H1 (cell line): ENCODE measurements at regions not wholly inside any gene's neighbourhood (a gene's known extent, or its start where the extent isn't known, plus 50 kb on each side); places are given as distances from the start of the nearest gene placed in this dataset.

ENCODE experiments used
- BCL11A ChIP-seq, 2 experiments: IDR thresholded peaks; one replicate each; pipeline ENCODE4 v1.6.1; 2011; ENCODE audit warnings: low read depth in 2 of 2, low read length in 2 of 2, mild to moderate bottlenecking in 2 of 2
- CBX5 ChIP-seq: fragments of 300-800, 300-1000 bp; sonication (generic); IDR thresholded peaks from 2 replicates; pipeline ENCODE4 v1.7.1; 2016; ENCODE audit warnings: antibody characterized with exemption, low read length, low read depth
- CREB1 ChIP-seq: IDR thresholded peaks from 2 replicates; pipeline ENCODE4 v1.6.1; 2012; ENCODE audit warnings: inconsistent platforms
- EP300 ChIP-seq, 2 experiments: IDR thresholded peaks; 1 replicate in 1 of 2; 2 replicates in 1 of 2; pipeline ENCODE4 v1.6.1; 2011 to 2012; ENCODE audit warnings: low read depth in 2 of 2, low read length in 2 of 2, mild to moderate bottlenecking in 2 of 2, borderline replicate concordance in 1 of 2, inconsistent platforms in 1 of 2, moderate library complexity in 1 of 2
- NANOG ChIP-seq: IDR thresholded peaks from 2 replicates; pipeline ENCODE4 v1.6.1; 2011; ENCODE audit warnings: low read length, low read depth, mild to moderate bottlenecking, inconsistent platforms; ENCODE audit not compliant: insufficient read depth, poor library complexity, severe bottlenecking
- RAD21 ChIP-seq, 2 experiments: IDR thresholded peaks in 1 of 2; conservative IDR thresholded peaks in 1 of 2; 2 replicates each; pipeline ENCODE4 v1.6.1; 2011; ENCODE audit warnings: low read depth in 2 of 2, low read length in 2 of 2, improper control_type of control experiment in 1 of 2, inconsistent platforms in 1 of 2, mild to moderate bottlenecking in 1 of 2, moderate library complexity in 1 of 2
- RBBP5 ChIP-seq: IDR thresholded peaks from 2 replicates; pipeline ENCODE4 v1.7.1; 2012; ENCODE audit warnings: low read depth, mild to moderate bottlenecking, inconsistent platforms, low read length, moderate library complexity, borderline replicate concordance
- SP2 ChIP-seq: IDR thresholded peaks from 2 replicates; pipeline ENCODE4 v1.6.1; 2012; ENCODE audit warnings: mild to moderate bottlenecking, low read length, inconsistent platforms
- YY1 ChIP-seq: IDR thresholded peaks from 2 replicates; pipeline ENCODE4 v1.6.1; 2011; ENCODE audit warnings: low read depth, mild to moderate bottlenecking, low read length
- TF ChIP-seq, protein P1 (sequence below): IDR thresholded peaks from 2 replicates; pipeline ENCODE4 v1.6.1; 2012; ENCODE audit warnings: inconsistent platforms
- TF ChIP-seq, protein P2 (sequence below): fragments of 300-600 bp; sonication (generic); IDR thresholded peaks from 2 replicates; pipeline ENCODE4 v1.7.1; 2012; ENCODE audit warnings: low read length, moderate library complexity, mild to moderate bottlenecking, inconsistent platforms; ENCODE audit not compliant: insufficient replicate concordance

DNA sequence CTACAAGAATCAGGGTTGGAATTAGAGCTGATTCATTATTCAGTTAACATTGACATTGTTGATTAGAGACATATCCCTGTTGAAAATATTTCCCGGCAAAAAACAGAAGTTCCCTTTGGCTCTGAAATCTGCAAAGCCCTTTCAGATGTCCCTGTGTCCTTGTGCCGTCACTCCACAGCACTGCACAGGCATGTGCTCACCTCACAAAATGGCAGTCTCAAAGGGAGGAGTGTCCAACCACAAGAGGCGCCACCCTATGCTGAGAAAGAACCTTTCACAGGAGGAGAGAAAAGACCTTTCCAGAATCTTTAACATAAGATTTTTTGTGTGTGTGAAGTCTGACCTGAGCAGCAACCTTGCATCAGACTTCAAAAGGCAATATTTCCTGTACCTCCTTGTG is 112.8 kb upstream of the PRSS3 start (continued):
- TF ChIP-seq BCL11A (IDR thresholded peaks at IDR 0.05; ENCODE audit: low read depth in 2 of 2, low read length in 2 of 2) (no peak), NANOG (no peak), EP300 (IDR thresholded peaks at IDR 0.05; ENCODE audit: borderline replicate concordance in 1 of 2, low read depth in 2 of 2, low read length in 2 of 2) (no peak), CBX5 (no peak), SP2 (no peak), RBBP5 (no peak), YY1 (peak; percentile 46; the same call in 1 of the 2 replicates), CREB1 (no peak), RAD21 (IDR thresholded peaks at IDR 0.05 in 1 of 2, conservative IDR thresholded peaks at IDR 0.05 in 1 of 2; ENCODE audit: low read depth in 2 of 2, low read length in 2 of 2) (no peak)
- TF ChIP-seq, protein P1, sequence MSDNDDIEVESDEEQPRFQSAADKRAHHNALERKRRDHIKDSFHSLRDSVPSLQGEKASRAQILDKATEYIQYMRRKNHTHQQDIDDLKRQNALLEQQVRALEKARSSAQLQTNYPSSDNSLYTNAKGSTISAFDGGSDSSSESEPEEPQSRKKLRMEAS, result peak; percentile 17; the same call in 1 of the 2 replicates
- TF ChIP-seq, protein P2, sequence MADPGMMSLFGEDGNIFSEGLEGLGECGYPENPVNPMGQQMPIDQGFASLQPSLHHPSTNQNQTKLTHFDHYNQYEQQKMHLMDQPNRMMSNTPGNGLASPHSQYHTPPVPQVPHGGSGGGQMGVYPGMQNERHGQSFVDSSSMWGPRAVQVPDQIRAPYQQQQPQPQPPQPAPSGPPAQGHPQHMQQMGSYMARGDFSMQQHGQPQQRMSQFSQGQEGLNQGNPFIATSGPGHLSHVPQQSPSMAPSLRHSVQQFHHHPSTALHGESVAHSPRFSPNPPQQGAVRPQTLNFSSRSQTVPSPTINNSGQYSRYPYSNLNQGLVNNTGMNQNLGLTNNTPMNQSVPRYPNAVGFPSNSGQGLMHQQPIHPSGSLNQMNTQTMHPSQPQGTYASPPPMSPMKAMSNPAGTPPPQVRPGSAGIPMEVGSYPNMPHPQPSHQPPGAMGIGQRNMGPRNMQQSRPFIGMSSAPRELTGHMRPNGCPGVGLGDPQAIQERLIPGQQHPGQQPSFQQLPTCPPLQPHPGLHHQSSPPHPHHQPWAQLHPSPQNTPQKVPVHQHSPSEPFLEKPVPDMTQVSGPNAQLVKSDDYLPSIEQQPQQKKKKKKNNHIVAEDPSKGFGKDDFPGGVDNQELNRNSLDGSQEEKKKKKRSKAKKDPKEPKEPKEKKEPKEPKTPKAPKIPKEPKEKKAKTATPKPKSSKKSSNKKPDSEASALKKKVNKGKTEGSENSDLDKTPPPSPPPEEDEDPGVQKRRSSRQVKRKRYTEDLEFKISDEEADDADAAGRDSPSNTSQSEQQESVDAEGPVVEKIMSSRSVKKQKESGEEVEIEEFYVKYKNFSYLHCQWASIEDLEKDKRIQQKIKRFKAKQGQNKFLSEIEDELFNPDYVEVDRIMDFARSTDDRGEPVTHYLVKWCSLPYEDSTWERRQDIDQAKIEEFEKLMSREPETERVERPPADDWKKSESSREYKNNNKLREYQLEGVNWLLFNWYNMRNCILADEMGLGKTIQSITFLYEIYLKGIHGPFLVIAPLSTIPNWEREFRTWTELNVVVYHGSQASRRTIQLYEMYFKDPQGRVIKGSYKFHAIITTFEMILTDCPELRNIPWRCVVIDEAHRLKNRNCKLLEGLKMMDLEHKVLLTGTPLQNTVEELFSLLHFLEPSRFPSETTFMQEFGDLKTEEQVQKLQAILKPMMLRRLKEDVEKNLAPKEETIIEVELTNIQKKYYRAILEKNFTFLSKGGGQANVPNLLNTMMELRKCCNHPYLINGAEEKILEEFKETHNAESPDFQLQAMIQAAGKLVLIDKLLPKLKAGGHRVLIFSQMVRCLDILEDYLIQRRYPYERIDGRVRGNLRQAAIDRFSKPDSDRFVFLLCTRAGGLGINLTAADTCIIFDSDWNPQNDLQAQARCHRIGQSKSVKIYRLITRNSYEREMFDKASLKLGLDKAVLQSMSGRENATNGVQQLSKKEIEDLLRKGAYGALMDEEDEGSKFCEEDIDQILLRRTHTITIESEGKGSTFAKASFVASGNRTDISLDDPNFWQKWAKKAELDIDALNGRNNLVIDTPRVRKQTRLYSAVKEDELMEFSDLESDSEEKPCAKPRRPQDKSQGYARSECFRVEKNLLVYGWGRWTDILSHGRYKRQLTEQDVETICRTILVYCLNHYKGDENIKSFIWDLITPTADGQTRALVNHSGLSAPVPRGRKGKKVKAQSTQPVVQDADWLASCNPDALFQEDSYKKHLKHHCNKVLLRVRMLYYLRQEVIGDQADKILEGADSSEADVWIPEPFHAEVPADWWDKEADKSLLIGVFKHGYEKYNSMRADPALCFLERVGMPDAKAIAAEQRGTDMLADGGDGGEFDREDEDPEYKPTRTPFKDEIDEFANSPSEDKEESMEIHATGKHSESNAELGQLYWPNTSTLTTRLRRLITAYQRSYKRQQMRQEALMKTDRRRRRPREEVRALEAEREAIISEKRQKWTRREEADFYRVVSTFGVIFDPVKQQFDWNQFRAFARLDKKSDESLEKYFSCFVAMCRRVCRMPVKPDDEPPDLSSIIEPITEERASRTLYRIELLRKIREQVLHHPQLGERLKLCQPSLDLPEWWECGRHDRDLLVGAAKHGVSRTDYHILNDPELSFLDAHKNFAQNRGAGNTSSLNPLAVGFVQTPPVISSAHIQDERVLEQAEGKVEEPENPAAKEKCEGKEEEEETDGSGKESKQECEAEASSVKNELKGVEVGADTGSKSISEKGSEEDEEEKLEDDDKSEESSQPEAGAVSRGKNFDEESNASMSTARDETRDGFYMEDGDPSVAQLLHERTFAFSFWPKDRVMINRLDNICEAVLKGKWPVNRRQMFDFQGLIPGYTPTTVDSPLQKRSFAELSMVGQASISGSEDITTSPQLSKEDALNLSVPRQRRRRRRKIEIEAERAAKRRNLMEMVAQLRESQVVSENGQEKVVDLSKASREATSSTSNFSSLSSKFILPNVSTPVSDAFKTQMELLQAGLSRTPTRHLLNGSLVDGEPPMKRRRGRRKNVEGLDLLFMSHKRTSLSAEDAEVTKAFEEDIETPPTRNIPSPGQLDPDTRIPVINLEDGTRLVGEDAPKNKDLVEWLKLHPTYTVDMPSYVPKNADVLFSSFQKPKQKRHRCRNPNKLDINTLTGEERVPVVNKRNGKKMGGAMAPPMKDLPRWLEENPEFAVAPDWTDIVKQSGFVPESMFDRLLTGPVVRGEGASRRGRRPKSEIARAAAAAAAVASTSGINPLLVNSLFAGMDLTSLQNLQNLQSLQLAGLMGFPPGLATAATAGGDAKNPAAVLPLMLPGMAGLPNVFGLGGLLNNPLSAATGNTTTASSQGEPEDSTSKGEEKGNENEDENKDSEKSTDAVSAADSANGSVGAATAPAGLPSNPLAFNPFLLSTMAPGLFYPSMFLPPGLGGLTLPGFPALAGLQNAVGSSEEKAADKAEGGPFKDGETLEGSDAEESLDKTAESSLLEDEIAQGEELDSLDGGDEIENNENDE, result no peak
